Lower lobe of right lung (tissue), 2 donors: ENCODE measurements at regions not wholly inside any gene's neighbourhood (a gene's known extent, or its start where the extent isn't known, plus 50 kb on each side); places are given as distances from the start of the nearest gene placed in this dataset.

Source experiments
- ATAC-seq, 2 donors: fragments of 200-7000 bp; cut with Tn5 transposase; one replicate each; pipeline ENCODE4 v1.9.1; 2020 to 2022; ENCODE audit warnings: mild to moderate bottlenecking in 2 of 2, moderate library complexity in 2 of 2
- DNase-seq: peaks from one replicate; pipeline ENCODE4 v3.0.0-alpha.2; 2020
- H3K27ac ChIP-seq: fragments of 200-600 bp; one replicate; pipeline ENCODE4 v1.8.0; 2022
- H3K27me3 ChIP-seq: fragments of 200-600 bp; one replicate; pipeline ENCODE4 v1.8.0; 2022; ENCODE audit warnings: low read depth
- H3K36me3 ChIP-seq: fragments of 200-600 bp; one replicate; pipeline ENCODE4 v1.8.0; 2022; ENCODE audit warnings: mild to moderate bottlenecking
- H3K4me1 ChIP-seq: fragments of 200-600 bp; one replicate; pipeline ENCODE4 v1.8.0; 2022
- H3K4me3 ChIP-seq: fragments of 200-600 bp; one replicate; pipeline ENCODE4 v1.8.0; 2022; ENCODE audit warnings: mild to moderate bottlenecking
- H3K9me3 ChIP-seq: fragments of 200-600 bp; one replicate; pipeline ENCODE4 v1.8.0; 2022
- intact Hi-C: fragments of 100-400 bp; cut with DNase I; formaldehyde crosslinking; loops from one replicate; pipeline ENCODE4 v1.11.0; 2022
- TF ChIP-seq, protein P1 (sequence below): fragments of 200-600 bp; IDR thresholded peaks from one replicate; pipeline ENCODE4 v1.8.0; 2022; ENCODE audit warnings: antibody characterized with exemption, mild to moderate bottlenecking
- donor health status: DM: no; HTN: yes; CAD: no; lungs with severe emphysema.

GRCh38 chr2:238772635-238773297 is 75.1 kb upstream of the TWIST2 start:
- no peaks in the 10 kb centered on the region for H3K9me3 ChIP-seq
- H3K4me3 ChIP-seq: no peak overlapping the region
- DNase-seq (no peak), ATAC-seq (peak in 1 of 2 donors; percentile 48)
- TF ChIP-seq, protein P1, sequence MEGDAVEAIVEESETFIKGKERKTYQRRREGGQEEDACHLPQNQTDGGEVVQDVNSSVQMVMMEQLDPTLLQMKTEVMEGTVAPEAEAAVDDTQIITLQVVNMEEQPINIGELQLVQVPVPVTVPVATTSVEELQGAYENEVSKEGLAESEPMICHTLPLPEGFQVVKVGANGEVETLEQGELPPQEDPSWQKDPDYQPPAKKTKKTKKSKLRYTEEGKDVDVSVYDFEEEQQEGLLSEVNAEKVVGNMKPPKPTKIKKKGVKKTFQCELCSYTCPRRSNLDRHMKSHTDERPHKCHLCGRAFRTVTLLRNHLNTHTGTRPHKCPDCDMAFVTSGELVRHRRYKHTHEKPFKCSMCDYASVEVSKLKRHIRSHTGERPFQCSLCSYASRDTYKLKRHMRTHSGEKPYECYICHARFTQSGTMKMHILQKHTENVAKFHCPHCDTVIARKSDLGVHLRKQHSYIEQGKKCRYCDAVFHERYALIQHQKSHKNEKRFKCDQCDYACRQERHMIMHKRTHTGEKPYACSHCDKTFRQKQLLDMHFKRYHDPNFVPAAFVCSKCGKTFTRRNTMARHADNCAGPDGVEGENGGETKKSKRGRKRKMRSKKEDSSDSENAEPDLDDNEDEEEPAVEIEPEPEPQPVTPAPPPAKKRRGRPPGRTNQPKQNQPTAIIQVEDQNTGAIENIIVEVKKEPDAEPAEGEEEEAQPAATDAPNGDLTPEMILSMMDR: no peak
- no peak overlapping the region for H3K27ac ChIP-seq
- no peaks in the 10 kb centered on the region for H3K36me3 ChIP-seq
- no peaks in the 10 kb centered on the region for H3K4me1 ChIP-seq
- intact Hi-C loops: no loop called here
- H3K27me3 ChIP-seq: peaks cover 13% of the 10 kb centered on the region

- TF ChIP-seq, protein P1: no peak
- Histone ChIP-seq H3K27me3 (peaks cover 13% of the 10 kb centered on the region), H3K4me1 (no peaks in the 10 kb centered on the region), H3K9me3 (no peaks in the 10 kb centered on the region), H3K36me3 (no peaks in the 10 kb centered on the region), H3K4me3 (no peak overlapping the region), H3K27ac (no peak overlapping the region)
- ATAC-seq (no peak), DNase-seq (no peak)
- intact Hi-C loops: no loop called here
These were observed 74.4 kb upstream of the TWIST2 start for GRCh38 chr2:238773472-238773871.

GRCh38 chr2:238774071-238774470 is 73.8 kb upstream of the TWIST2 start:
- Histone ChIP-seq H3K27ac (no peak overlapping the region), H3K4me3 (no peak overlapping the region), H3K4me1 (no peaks in the 10 kb centered on the region), H3K27me3 (peaks cover 13% of the 10 kb centered on the region), H3K9me3 (no peaks in the 10 kb centered on the region), H3K36me3 (no peaks in the 10 kb centered on the region)
- ATAC-seq: no peak
- intact Hi-C loops: no loop called here
- TF ChIP-seq, protein P1: no peak
- DNase-seq: no peak

GRCh38 chr2:238774980-238775509 is 72.8 kb upstream of the TWIST2 start:
- Histone ChIP-seq H3K4me1 (no peaks in the 10 kb centered on the region), H3K27me3 (peaks cover 13% of the 10 kb centered on the region), H3K27ac (no peak overlapping the region), H3K9me3 (no peaks in the 10 kb centered on the region), H3K36me3 (no peaks in the 10 kb centered on the region), H3K4me3 (no peak overlapping the region)
- DNase-seq (no peak), ATAC-seq (no peak)
- TF ChIP-seq, protein P1: no peak
- intact Hi-C loops: no loop called here

GRCh38 chr2:238775591-238775990 is 72.3 kb upstream of the TWIST2 start:
- no peaks in the 10 kb centered on the region for H3K4me1 ChIP-seq
- H3K27me3 ChIP-seq: peaks cover 13% of the 10 kb centered on the region
- ATAC-seq: no peak
- DNase-seq: no peak
- TF ChIP-seq, protein P1: no peak
- no peak overlapping the region for H3K4me3 ChIP-seq
- no peak overlapping the region for H3K27ac ChIP-seq
- intact Hi-C loops: no loop called here
- H3K9me3 ChIP-seq: no peaks in the 10 kb centered on the region
- H3K36me3 ChIP-seq: no peaks in the 10 kb centered on the region
